VCaP (cell line): ENCODE measurements at regions not wholly inside any gene's neighbourhood (a gene's known extent, or its start where the extent isn't known, plus 50 kb on each side); places are given as distances from the start of the nearest gene placed in this dataset.

Experiments
- H3K27ac ChIP-seq: fragments of 450-650 bp; 2 replicates; pipeline ENCODE4 v1.5.1; 2017
- CTCF ChIP-seq: fragments of 450-650 bp; conservative IDR thresholded peaks from 2 replicates; pipeline ENCODE4 v1.5.1; 2017; ENCODE audit warnings: mild to moderate bottlenecking, moderate library complexity

DNA sequence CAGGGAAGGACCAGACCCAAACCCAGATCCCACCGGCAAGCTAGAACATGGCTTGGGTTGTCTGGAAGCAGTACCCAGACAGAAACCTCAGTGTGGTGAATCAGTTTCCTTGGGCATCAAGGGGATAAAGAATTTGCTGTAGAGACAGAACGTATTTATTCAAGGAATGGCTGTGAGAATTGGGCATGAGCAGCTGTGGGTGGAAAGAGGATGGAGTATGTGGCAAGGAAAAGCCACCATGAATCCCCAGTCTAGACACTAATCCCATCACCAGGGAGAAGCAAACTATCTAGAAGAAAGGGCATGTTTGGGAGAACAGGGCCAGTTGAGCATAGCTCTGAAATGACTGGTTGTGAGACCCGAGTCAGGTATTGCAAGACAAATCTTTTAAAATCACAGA lies 109.2 kb downstream of the TOMM20 start:
- no peak for TF ChIP-seq CTCF
- H3K27ac ChIP-seq = no peak overlapping the region

- no peak overlapping the region for H3K27ac ChIP-seq
- TF ChIP-seq CTCF = no peak
These were observed 109.8 kb downstream of the TOMM20 start for GRCh38 chr1:235018720-235019444.

DNA sequence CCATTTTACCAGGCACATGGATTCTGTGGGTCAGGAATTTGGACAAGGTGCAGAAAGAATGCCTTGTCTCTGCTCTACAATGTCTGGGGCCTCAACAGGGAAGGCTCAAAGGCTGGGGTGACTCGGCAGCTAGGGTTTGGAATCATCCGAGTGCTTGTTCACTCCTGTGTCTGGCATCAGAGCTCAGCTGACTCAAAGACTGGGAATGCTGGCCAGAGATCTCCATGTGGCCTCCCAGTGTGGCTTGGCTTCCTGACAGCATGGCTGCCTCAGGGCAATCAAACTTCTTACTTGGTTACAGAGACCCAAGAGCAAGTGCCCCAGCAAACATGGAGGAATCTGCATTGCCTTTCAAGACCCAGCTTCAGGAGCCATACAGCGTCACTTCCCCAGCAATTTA lies 110.5 kb downstream of the TOMM20 start:
- no peak for TF ChIP-seq CTCF
- no peak overlapping the region for H3K27ac ChIP-seq

- no peak overlapping the region for H3K27ac ChIP-seq
- TF ChIP-seq CTCF = no peak
These were observed 110.9 kb downstream of the TOMM20 start for GRCh38 chr1:235017719-235018118.

DNA sequence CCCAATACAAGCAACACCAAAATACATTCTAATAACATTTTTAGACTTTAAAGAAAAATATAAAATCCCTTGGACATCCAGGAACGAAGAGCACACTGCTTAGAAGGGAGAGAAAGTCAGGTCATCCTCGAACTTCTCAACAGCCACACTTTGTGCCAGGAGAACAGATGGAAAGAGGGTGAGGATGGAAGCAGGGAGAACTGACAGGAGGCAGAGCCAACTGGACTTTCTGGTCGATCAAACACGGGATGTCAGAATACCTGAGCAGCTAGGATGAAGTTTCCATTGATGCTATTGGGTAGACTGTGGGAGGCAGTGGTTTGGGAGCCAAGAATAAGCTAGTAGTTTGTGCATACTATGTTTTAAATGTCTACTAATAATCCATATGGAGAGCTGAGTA lies 111.4 kb downstream of the TOMM20 start:
- no peak overlapping the region for H3K27ac ChIP-seq

DNA sequence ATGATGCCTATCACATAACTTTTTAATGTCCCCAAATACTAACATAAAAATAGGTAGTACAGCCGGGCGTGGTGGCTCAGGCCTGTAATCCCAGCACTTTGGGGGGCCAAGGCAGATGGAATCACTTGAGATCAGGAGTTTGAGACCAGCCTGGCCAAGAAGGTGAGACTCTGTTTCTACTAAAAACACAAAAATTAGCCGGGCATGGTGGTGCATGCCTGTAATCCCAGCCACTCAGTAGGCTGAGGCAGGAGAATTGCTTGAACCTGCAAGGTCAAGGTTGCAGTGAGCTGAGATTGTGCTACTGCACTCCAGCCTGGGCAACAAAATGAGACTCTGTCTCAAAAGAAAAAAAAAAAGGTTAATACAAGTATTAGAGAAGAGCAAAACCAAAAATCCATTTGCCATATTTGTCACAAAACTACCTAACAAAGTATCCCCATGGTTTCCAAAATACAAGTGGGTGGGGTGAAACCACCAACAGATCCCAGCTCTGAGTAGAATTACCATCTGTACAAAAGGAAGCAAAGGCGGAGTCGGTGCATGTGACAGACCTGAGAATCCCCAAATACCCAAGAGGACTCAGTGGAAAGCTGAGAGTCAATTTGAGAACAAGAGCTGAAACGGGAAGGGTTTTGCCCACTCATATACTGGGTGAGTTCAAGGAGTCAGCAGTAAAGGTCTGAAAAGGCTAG lies 113.2 kb downstream of the TOMM20 start:
- TF ChIP-seq CTCF = no peak
- no peak overlapping the region for H3K27ac ChIP-seq

More for the DNA sequence above, 111.4 kb downstream of the TOMM20 start:
- no peak for TF ChIP-seq CTCF

DNA sequence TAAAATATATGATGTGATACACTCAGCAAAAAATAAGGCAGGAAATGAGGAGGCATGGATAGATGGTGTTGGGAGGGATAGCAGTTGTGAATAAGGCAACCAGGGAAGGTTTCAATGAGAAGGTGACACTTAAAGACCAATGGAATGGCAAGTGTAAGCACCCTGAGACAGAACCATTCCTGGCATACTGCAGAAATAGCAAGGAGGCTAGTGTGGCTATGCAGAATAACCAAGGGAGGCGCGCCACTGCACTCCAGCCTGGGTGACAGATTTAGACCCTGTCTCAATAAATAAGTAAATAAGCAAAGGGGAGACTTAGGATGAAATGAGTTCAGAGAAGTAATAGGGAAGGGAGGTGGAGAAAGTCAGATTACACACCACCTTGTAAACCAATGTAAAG lies 113.9 kb downstream of the TOMM20 start:
- TF ChIP-seq CTCF = no peak
- H3K27ac ChIP-seq = no peak overlapping the region
